SK-N-SH treated with all-trans-retinoic acid at 6 μM for 48 hours (cell line): ENCODE measurements at regions not wholly inside any gene's neighbourhood (a gene's known extent, or its start where the extent isn't known, plus 50 kb on each side); places are given as distances from the start of the nearest gene placed in this dataset.

Experiments used
- PPARA ChIP-seq: fragments of 250-450 bp; sonication (Bioruptor Pico); IDR thresholded peaks from 2 replicates; pipeline ENCODE4 v1.5.0; 2020; ENCODE audit warnings: mild to moderate bottlenecking, borderline replicate concordance
- ZFP3 ChIP-seq: fragments of 250-450 bp; sonication (Bioruptor Pico); IDR thresholded peaks from 2 replicates; pipeline ENCODE4 v1.5.0; 2020; ENCODE audit warnings: mild to moderate bottlenecking, moderate library complexity
- ZFP30 ChIP-seq: fragments of 450-650 bp; formaldehyde crosslinking; IDR thresholded peaks from 2 replicates; pipeline ENCODE4 v1.5.0; 2022; ENCODE audit warnings: mild to moderate bottlenecking, moderate library complexity

GRCh38 chr5:143698574-143698973, 113.4 kb upstream of the HMHB1 start:
- TF ChIP-seq ZFP3, result no peak
- no peak for TF ChIP-seq ZFP30 (CRISPR knock-in tag)
- no peak for TF ChIP-seq PPARA (CRISPR knock-in tag)
